Vagina (tissue), 2 donors: ENCODE measurements at regions not wholly inside any gene's neighbourhood (a gene's known extent, or its start where the extent isn't known, plus 50 kb on each side); places are given as distances from the start of the nearest gene placed in this dataset.

Source experiments
- POLR2AphosphoS5 ChIP-seq, 2 donors: sonication (generic); formaldehyde crosslinking; IDR thresholded peaks; one replicate each; pipeline ENCODE4 v1.9.0; 2017; ENCODE audit warnings: antibody characterized with exemption in 2 of 2, mild to moderate bottlenecking in 2 of 2, low read depth in 1 of 2; ENCODE audit not compliant: insufficient read depth in 1 of 2
- TF ChIP-seq, protein P1 (sequence below), 3 experiments: fragments of 450-650 bp in 2 of 3; fragments of 200-600 bp in 1 of 3; sonication (generic) in 1 of 3; IDR thresholded peaks; one replicate each; pipeline ENCODE4 v1.5.1; 2017 to 2019; ENCODE audit warnings: antibody characterized with exemption in 3 of 3, mild to moderate bottlenecking in 2 of 3, moderate library complexity in 2 of 3

DNA sequence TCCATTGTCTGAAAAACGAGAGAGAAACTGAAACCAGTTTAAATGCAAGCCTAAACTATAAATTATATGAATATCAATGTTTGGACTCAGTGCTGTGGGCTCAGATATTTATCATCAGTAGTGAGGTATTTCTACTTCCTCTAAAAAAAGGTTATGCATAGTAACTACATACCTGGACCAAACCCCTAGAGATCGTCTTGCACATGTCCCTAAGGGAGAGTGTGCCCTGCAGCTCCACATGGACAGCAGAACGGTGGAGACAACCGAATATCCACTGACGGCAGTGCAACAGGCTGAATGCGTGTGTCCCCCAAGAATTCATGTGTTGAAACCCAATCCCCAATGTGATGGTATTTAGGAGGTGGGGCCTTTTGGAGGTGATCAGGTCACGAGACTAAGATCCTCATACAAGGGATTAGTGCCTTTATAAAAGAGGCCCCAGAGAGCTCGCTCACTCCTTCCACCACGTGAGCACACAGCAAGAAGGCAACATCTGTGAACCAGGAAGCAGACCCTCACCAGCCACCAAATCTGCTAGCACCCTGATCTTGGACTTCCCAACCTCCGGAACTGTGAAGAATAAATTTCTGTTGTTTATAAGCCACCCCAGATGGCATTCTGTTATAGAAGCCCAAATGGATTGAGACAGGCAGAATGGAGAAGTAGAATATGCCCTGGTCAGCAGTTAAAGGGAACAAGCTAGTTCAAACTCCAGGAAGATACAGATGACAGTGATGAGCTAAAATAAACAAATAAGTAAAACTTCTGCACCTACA is 208.4 kb downstream of the ANAPC1 start:
- TF ChIP-seq, protein P1, sequence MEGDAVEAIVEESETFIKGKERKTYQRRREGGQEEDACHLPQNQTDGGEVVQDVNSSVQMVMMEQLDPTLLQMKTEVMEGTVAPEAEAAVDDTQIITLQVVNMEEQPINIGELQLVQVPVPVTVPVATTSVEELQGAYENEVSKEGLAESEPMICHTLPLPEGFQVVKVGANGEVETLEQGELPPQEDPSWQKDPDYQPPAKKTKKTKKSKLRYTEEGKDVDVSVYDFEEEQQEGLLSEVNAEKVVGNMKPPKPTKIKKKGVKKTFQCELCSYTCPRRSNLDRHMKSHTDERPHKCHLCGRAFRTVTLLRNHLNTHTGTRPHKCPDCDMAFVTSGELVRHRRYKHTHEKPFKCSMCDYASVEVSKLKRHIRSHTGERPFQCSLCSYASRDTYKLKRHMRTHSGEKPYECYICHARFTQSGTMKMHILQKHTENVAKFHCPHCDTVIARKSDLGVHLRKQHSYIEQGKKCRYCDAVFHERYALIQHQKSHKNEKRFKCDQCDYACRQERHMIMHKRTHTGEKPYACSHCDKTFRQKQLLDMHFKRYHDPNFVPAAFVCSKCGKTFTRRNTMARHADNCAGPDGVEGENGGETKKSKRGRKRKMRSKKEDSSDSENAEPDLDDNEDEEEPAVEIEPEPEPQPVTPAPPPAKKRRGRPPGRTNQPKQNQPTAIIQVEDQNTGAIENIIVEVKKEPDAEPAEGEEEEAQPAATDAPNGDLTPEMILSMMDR (IDR thresholded peaks at IDR 0.05), result no peak
- no peak for TF ChIP-seq POLR2AphosphoS5 (IDR thresholded peaks at IDR 0.05; ENCODE audit: insufficient read depth in 1 of 2, low read depth in 1 of 2)
